Neural crest cell (in vitro differentiated cells): ENCODE measurements at regions not wholly inside any gene's neighbourhood (a gene's known extent, or its start where the extent isn't known, plus 50 kb on each side); places are given as distances from the start of the nearest gene placed in this dataset.

Experiments used
- DNase-seq: peaks from one replicate; pipeline ENCODE4 v3.0.0; 2021; ENCODE audit warnings: low read depth, mixed read lengths, low spot score
- H3K27ac Mint-ChIP-seq: one replicate; pipeline ENCODE4 v1.8.0; 2021; ENCODE audit warnings: mild to moderate bottlenecking, mixed read lengths; ENCODE audit not compliant: unreplicated experiment
- H3K27me3 Mint-ChIP-seq: 2 replicates; pipeline ENCODE4 v1.8.0; 2021; ENCODE audit warnings: low read depth, mild to moderate bottlenecking, mixed read lengths
- H3K36me3 Mint-ChIP-seq: 2 replicates; pipeline ENCODE4 v1.8.0; 2021; ENCODE audit warnings: low read depth, mild to moderate bottlenecking, mixed read lengths
- H3K4me1 Mint-ChIP-seq: 2 replicates; pipeline ENCODE4 v1.8.0; 2021; ENCODE audit warnings: mixed read lengths
- H3K4me3 Mint-ChIP-seq: one replicate; pipeline ENCODE4 v1.8.0; 2021; ENCODE audit warnings: mild to moderate bottlenecking, mixed read lengths
- H3K9me3 Mint-ChIP-seq: 2 replicates; pipeline ENCODE4 v1.8.0; 2021; ENCODE audit warnings: mixed read lengths
- TF ChIP-seq, protein P1 (sequence below): fragments of 200-600 bp; sonication (generic); conservative IDR thresholded peaks from 2 replicates; pipeline ENCODE4 v1.5.0; 2021; ENCODE audit warnings: antibody characterized with exemption, mild to moderate bottlenecking

GRCh38 chr5:133781436-133782225 lies 169.3 kb upstream of the FSTL4 start:
- Mint-ChIP-seq H3K9me3 (no peaks in the 10 kb centered on the region), H3K4me3 (no peak overlapping the region), H3K27ac (no peak overlapping the region), H3K36me3 (no peaks in the 10 kb centered on the region), H3K27me3 (no peaks in the 10 kb centered on the region), H3K4me1 (no peaks in the 10 kb centered on the region)
- TF ChIP-seq, protein P1, sequence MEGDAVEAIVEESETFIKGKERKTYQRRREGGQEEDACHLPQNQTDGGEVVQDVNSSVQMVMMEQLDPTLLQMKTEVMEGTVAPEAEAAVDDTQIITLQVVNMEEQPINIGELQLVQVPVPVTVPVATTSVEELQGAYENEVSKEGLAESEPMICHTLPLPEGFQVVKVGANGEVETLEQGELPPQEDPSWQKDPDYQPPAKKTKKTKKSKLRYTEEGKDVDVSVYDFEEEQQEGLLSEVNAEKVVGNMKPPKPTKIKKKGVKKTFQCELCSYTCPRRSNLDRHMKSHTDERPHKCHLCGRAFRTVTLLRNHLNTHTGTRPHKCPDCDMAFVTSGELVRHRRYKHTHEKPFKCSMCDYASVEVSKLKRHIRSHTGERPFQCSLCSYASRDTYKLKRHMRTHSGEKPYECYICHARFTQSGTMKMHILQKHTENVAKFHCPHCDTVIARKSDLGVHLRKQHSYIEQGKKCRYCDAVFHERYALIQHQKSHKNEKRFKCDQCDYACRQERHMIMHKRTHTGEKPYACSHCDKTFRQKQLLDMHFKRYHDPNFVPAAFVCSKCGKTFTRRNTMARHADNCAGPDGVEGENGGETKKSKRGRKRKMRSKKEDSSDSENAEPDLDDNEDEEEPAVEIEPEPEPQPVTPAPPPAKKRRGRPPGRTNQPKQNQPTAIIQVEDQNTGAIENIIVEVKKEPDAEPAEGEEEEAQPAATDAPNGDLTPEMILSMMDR: no peak
- no peak for DNase-seq

- Mint-ChIP-seq H3K36me3 (no peaks in the 10 kb centered on the region), H3K4me3 (no peak overlapping the region), H3K27ac (no peak overlapping the region), H3K27me3 (no peaks in the 10 kb centered on the region), H3K4me1 (no peaks in the 10 kb centered on the region), H3K9me3 (no peaks in the 10 kb centered on the region)
- DNase-seq: no peak
- TF ChIP-seq, protein P1: no peak
These were observed 168.4 kb upstream of the FSTL4 start for GRCh38 chr5:133780619-133781280.

DNA sequence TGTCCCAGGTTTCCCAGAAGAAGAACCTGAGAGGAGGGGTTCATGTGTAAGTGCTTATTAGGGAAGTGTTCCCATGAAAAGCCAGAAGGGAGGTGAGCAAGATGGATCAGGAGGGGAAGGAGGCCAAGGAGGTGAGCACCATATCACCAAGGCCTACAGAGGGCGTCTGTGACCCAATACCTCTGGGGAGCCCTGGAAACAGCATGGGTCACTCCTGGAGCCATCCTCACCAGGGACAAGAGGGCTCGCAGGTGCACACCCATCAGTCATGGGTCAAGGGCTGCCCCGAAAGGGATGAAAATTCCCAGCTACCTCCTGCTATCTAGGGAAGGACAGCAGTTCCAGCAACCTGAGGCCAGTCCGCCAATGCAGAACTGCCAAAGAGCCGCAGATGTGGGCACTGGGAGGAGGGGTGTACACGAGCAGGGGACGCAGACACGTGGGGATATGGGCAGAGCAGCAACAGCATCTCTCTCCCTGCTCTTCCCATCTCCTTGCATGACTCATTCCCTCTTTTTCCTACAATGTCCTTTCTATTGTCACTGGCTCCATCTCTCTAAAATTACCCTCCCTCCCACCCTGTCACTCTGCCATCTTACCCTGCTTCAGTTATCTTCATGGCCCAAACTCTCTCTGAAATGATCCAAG lies 167.6 kb upstream of the FSTL4 start:
- Mint-ChIP-seq H3K36me3 (no peaks in the 10 kb centered on the region), H3K4me3 (no peak overlapping the region), H3K27ac (peak overlapping the region; percentile 65), H3K4me1 (no peaks in the 10 kb centered on the region), H3K9me3 (no peaks in the 10 kb centered on the region), H3K27me3 (no peaks in the 10 kb centered on the region)
- TF ChIP-seq, protein P1: no peak
- DNase-seq: no peak

GRCh38 chr5:133778636-133779035 lies 166.3 kb upstream of the FSTL4 start:
- no peak for DNase-seq
- Mint-ChIP-seq H3K4me1 (no peaks in the 10 kb centered on the region), H3K27ac (no peak overlapping the region), H3K36me3 (no peaks in the 10 kb centered on the region), H3K4me3 (no peak overlapping the region), H3K9me3 (no peaks in the 10 kb centered on the region), H3K27me3 (no peaks in the 10 kb centered on the region)
- TF ChIP-seq, protein P1: no peak

DNA sequence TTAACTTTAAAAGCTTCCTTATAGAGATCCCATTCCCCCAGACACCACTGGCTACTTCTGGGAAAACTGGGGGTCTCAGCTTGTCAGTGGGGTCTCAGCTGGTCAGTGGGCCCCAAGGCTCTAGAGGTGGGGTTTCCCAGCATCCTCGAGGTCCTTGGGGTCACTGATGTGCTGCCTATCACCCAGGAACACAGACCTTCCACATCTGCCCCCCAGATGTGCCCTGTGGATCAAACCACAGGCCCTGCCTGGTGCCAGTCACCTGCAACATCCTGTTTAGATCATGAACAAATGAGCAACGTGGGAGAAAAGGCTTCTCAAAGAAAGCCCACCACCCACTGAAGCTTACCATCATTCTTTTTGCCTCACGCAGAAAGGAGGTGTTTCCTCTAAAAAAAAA lies 165.6 kb upstream of the FSTL4 start:
- H3K27me3 Mint-ChIP-seq: no peaks in the 10 kb centered on the region
- no peaks in the 10 kb centered on the region for H3K9me3 Mint-ChIP-seq
- no peaks in the 10 kb centered on the region for H3K36me3 Mint-ChIP-seq
- DNase-seq: no peak
- H3K4me3 Mint-ChIP-seq: no peak overlapping the region
- TF ChIP-seq, protein P1: no peak
- no peaks in the 10 kb centered on the region for H3K4me1 Mint-ChIP-seq
- H3K27ac Mint-ChIP-seq: no peak overlapping the region
